ENCODE measurements at regions not wholly inside any gene's neighbourhood (a gene's known extent, or its start where the extent isn't known, plus 50 kb on each side); places are given as distances from the start of the nearest gene placed in this dataset.

DNA sequence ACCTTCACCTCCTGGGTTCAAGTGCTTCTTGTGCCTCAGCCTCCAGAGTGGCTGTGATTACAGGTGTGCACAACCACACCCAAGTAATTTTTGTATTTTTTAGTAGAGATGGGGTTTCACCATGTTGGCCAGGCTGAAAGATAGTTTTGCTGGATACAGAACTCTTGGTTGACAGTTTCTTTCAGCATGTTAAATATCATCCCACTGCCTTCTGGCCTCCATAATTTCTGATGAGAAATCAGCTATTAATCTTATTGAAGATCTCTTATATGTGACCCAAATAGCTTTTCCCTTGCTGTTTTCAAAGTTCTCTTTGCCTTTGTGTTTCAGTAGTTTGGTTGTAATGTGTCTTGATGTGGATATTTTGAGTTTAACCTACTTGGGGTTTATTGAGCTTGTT lies 50.3 kb upstream of the BRD7 start:
- DNase-seq (ENCODE audit: low spot score), result no peak

Data from mucosa of gallbladder (tissue), 1 donor.